ENCODE measurements at regions not wholly inside any gene's neighbourhood (a gene's known extent, or its start where the extent isn't known, plus 50 kb on each side); places are given as distances from the start of the nearest gene placed in this dataset.
A peak's percentile ranks its signal among the peaks of the same experiment; 100 is the strongest.

DNA sequence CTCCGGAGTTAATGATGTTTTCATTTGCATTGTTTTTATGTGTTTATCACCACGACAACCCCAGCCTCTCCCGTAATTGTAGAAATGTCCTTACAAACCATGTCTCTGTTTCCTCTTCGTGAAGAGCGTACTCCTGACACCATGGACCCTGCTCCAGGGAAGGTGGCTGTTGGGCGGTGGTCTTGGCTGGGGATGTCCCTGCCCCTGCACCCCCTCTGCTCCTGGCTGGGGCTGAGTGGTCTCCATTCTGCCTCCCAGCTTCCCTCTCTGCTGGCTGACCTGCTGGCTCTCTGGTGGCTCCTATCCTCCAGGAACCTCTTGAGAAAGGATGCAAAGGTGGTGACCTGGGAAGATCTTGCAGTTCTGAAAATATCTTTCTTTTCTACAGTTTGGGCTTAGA lies 81.1 kb downstream of the ASB1 start:
- Mint-ChIP-seq H3K4me1 (no peaks in the 10 kb centered on the region), H3K9me3 (peaks cover 0 to 2% (median 0%) of the 10 kb centered on the region in 7 donors), H3K27ac (no peak overlapping the region), H3K4me3 (no peak overlapping the region), H3K27me3 (ENCODE audit: low read depth in 3 of 3) (peaks cover 2 to 5% (median 2%) of the 10 kb centered on the region in 3 donors), H3K36me3 (no peaks in the 10 kb centered on the region)
- Histone ChIP-seq H4K20me1 (ENCODE audit: insufficient read depth, low read length) (no peaks in the 10 kb centered on the region), H3K9ac (ENCODE audit: insufficient read depth, low read length, poor library complexity, severe bottlenecking) (no peak overlapping the region), H3K27ac (ENCODE audit: low read depth in 1 of 2, low read length in 2 of 2) (no peak overlapping the region), H3K4me1 (ENCODE audit: control insufficient read depth in 1 of 2, insufficient read depth in 2 of 2, low read length in 2 of 2) (no peaks in the 10 kb centered on the region), H3K79me2 (ENCODE audit: insufficient read depth, low read length) (no peaks in the 10 kb centered on the region), H3K36me3 (replicated peaks in 1 of 2; ENCODE audit: control insufficient read depth in 1 of 2, insufficient read depth in 2 of 2, low read length in 2 of 2) (no peaks in the 10 kb centered on the region), H2AFZ (ENCODE audit: insufficient read depth, low read depth, low read length, poor library complexity, severe bottlenecking) (no peak overlapping the region), H3K27me3 (ENCODE audit: control insufficient read depth in 2 of 2, insufficient read depth in 2 of 2, low read length in 2 of 2) (no peaks in the 10 kb centered on the region), H3K4me3 (replicated peaks in 1 of 3; ENCODE audit: low read depth in 2 of 3, low read length in 3 of 3) (no peak overlapping the region), H3K4me2 (replicated peaks; ENCODE audit: extremely low read depth, low read length, poor library complexity, severe bottlenecking) (no peak overlapping the region), H3K9me3 (replicated peaks in 1 of 2; ENCODE audit: control insufficient read depth in 1 of 2, insufficient read depth in 1 of 2, low read length in 2 of 2) (no peaks in the 10 kb centered on the region)
- DNase-seq: no peak
- no peak for TF ChIP-seq CTCF (IDR thresholded peaks at IDR 0.05)
- intact Hi-C loops (cut with micrococcal nuclease): no loop called here
- 100% methylated on average over 5 of the region's 6 CpGs for WGBS (ENCODE audit: insufficient coverage)

GRCh38 chr2:238509151-238509835 lies 82.6 kb downstream of the ASB1 start:
- Histone ChIP-seq H4K20me1 (ENCODE audit: insufficient read depth, low read length) (no peaks in the 10 kb centered on the region), H3K27ac (ENCODE audit: low read depth in 1 of 2, low read length in 2 of 2) (no peak overlapping the region), H3K9ac (ENCODE audit: insufficient read depth, low read length, poor library complexity, severe bottlenecking) (no peak overlapping the region), H3K27me3 (ENCODE audit: control insufficient read depth in 2 of 2, insufficient read depth in 2 of 2, low read length in 2 of 2) (no peaks in the 10 kb centered on the region), H3K9me3 (replicated peaks in 1 of 2; ENCODE audit: control insufficient read depth in 1 of 2, insufficient read depth in 1 of 2, low read length in 2 of 2) (no peaks in the 10 kb centered on the region), H3K36me3 (replicated peaks in 1 of 2; ENCODE audit: control insufficient read depth in 1 of 2, insufficient read depth in 2 of 2, low read length in 2 of 2) (no peaks in the 10 kb centered on the region), H3K4me2 (replicated peaks; ENCODE audit: extremely low read depth, low read length, poor library complexity, severe bottlenecking) (no peak overlapping the region), H3K4me1 (ENCODE audit: control insufficient read depth in 1 of 2, insufficient read depth in 2 of 2, low read length in 2 of 2) (no peaks in the 10 kb centered on the region), H3K4me3 (replicated peaks in 1 of 3; ENCODE audit: low read depth in 2 of 3, low read length in 3 of 3) (no peak overlapping the region), H3K79me2 (ENCODE audit: insufficient read depth, low read length) (no peaks in the 10 kb centered on the region), H2AFZ (ENCODE audit: insufficient read depth, low read depth, low read length, poor library complexity, severe bottlenecking) (no peak overlapping the region)
- Mint-ChIP-seq H3K4me3 (no peak overlapping the region), H3K27ac (peak overlapping the region in 1 of 7 donors; percentile 58), H3K9me3 (peaks cover 0 to 3% (median 0%) of the 10 kb centered on the region in 7 donors), H3K4me1 (no peaks in the 10 kb centered on the region), H3K27me3 (ENCODE audit: low read depth in 3 of 3) (peaks cover 0 to 5% (median 2%) of the 10 kb centered on the region in 3 donors), H3K36me3 (no peaks in the 10 kb centered on the region)
- 87% methylated on average over 9 of the region's 12 CpGs for WGBS (ENCODE audit: insufficient coverage)
- intact Hi-C loops (cut with micrococcal nuclease): no loop called here
- no peak for DNase-seq
- TF ChIP-seq CTCF (IDR thresholded peaks at IDR 0.05): no peak

Measured in CD14-positive monocyte (primary cell).